ENCODE measurements at regions not wholly inside any gene's neighbourhood (a gene's known extent, or its start where the extent isn't known, plus 50 kb on each side); places are given as distances from the start of the nearest gene placed in this dataset.

DNA sequence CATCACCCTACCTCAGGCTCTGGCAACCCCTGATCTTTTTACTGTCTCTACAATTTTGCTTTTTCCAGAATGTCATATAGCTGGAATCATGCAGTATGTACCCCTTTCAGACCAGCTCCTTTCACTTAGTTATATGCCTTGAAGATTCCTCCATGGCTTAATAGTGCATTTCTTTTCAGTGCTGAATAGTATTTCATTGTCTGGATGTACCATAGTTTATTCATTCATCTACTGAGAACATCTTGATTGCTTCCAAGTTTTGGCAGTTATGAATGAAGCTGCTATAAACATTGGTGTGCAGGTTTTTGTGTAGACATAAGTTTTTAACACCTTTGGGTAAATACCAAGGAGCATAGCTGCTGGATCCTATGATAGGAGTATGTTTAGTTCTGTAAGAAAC is 50.8 kb upstream of the ANP32A start:
- DNase-seq: no peak

DNA sequence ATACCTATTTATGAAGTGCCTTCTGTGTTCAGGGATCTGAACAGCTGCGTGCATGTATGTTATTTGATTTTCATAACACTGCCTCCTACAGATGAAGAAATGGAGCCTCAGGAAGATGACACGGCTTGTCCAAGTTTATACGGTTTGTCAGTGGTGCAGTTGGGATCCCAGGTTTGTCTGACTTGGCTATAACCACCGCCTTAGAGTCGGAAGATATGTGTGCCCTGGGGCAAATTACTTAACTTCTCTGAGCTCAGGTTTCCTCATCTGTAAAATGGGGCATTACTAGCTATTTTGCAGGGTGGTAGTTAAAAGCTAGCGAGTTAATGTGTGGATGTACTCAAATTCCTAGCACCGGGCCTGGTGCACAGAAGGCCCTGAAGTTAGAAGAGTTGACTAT is 54.1 kb upstream of the ANP32A start:
- no peak for DNase-seq

DNA sequence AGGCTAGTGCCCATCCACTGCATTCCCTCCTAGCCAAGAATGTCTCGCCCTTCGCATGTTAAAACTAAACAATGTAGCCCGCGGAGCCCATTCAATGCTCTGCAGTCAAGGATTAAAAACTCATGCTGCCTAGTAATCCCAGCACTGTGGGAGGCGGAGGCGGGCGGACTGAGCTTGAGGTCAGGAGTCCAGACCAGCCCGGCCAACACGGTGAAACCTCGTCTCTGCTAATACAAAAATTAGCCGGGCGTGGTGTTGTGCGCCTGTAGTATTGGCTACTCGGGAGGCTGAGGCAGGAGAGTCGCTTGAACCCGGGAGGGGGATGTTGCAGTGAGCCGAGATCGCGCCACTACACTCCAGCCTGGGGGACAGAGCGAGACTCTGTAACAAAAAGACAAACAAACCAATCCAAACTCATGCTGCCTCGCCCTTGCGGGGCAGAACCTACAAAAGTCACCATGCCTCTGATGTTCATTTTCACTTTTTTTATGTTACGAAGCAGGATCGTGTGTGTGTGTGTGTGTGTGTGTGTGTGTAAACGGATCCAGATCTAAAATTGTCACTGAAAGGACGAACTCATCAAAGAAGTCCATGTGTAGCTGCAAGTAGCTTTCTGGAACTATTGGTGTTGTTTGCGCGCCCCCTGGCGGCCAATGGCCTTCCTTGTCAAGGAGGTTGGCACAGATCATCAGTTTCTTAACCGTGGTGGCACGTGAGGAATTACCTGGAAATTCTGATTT is 54.8 kb upstream of the SPESP1 start:
- peak; percentile 80 for DNase-seq

DNA sequence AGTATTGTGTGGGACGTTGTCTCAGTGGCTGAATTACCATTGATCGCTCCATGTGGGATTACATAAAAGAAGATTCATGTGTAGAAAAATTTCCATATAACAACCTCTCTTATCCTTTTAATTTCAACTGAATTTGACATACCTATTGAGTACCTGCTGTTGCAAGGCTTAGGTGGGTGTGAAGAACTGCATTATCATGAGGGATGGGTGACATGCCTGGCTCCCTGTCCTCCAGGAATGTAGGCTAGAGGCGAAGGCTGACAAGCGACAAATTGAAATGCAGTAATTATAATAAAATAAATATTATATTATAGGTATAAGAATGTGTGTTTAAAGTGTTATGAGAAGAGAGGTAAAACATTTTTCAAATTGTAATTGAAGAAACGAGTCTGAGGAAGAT is 52.7 kb upstream of the SPESP1 start:
- DNase-seq: no peak

DNA sequence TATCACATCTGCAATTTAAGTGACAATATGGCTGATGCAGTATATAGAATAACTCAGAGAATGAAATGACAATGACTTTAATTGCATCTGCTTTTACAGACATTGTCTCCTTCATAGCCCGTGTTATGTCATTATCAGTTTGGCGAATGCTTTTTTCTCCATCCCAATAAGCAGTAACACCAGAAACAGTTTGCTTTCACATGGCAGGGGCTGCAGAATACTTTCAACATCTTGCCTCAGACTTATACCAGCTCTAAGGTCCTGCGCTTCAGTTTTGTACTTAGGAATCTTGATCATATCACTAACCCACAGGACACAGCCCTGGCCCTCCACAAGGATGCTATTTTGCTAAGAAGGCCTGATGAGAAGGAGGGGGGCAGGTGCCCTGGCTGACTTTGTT is 49.9 kb upstream of the SPESP1 start:
- no peak for DNase-seq

All from CD4-positive, alpha-beta T cell treated with Interferon gamma for 1 hour (primary cell).